SK-N-SH treated with all-trans-retinoic acid at 6 μM for 48 hours (cell line): ENCODE measurements at regions not wholly inside any gene's neighbourhood (a gene's known extent, or its start where the extent isn't known, plus 50 kb on each side); places are given as distances from the start of the nearest gene placed in this dataset.

ENCODE experiments used
- ARNTL ChIP-seq: fragments of 450-650 bp; formaldehyde crosslinking; IDR thresholded peaks from 2 replicates; pipeline ENCODE4 v1.5.0; 2020; ENCODE audit warnings: low read depth, mild to moderate bottlenecking, moderate library complexity, borderline replicate concordance
- ESRRG ChIP-seq: fragments of 250-450 bp; sonication (Bioruptor Pico); IDR thresholded peaks from 2 replicates; pipeline ENCODE4 v1.6.1; 2021; ENCODE audit warnings: mild to moderate bottlenecking
- ISL1 ChIP-seq: fragments of 250-450 bp; sonication (Bioruptor Pico); IDR thresholded peaks from 2 replicates; pipeline ENCODE4 v2.1.2; 2022; ENCODE audit warnings: mild to moderate bottlenecking, moderate library complexity
- RARB ChIP-seq: fragments of 250-450 bp; sonication (Bioruptor Pico); IDR thresholded peaks from 2 replicates; pipeline ENCODE4 v1.8.0; 2021; ENCODE audit warnings: mild to moderate bottlenecking, moderate library complexity
- TCF4 ChIP-seq: fragments of 250-450 bp; sonication (Bioruptor Pico); IDR thresholded peaks from 2 replicates; pipeline ENCODE4 v1.8.0; 2021; ENCODE audit warnings: mild to moderate bottlenecking, moderate library complexity, borderline replicate concordance
- ZFP3 ChIP-seq: fragments of 250-450 bp; sonication (Bioruptor Pico); IDR thresholded peaks from 2 replicates; pipeline ENCODE4 v1.5.0; 2020; ENCODE audit warnings: mild to moderate bottlenecking, moderate library complexity
- ZFP30 ChIP-seq: fragments of 450-650 bp; formaldehyde crosslinking; IDR thresholded peaks from 2 replicates; pipeline ENCODE4 v1.5.0; 2022; ENCODE audit warnings: mild to moderate bottlenecking, moderate library complexity
- ZNF565 ChIP-seq: fragments of 450-650 bp; formaldehyde crosslinking; conservative IDR thresholded peaks from 2 replicates; pipeline ENCODE4 v1.5.0; 2020; ENCODE audit warnings: low read depth, mild to moderate bottlenecking, moderate library complexity
- ZNF70 ChIP-seq: fragments of 450-650 bp; formaldehyde crosslinking; IDR thresholded peaks from 2 replicates; pipeline ENCODE4 v1.5.0; 2020; ENCODE audit warnings: mild to moderate bottlenecking, moderate library complexity
- TF ChIP-seq, protein P1 (sequence below): fragments of 250-450 bp; sonication (Bioruptor Pico); IDR thresholded peaks from 2 replicates; pipeline ENCODE4 v1.8.0; 2020; ENCODE audit warnings: mild to moderate bottlenecking, moderate library complexity, borderline replicate concordance
- TF ChIP-seq, protein P2 (sequence below): fragments of 250-450 bp; sonication (Bioruptor Pico); IDR thresholded peaks from 2 replicates; pipeline ENCODE4 v1.5.1; 2020; ENCODE audit warnings: low read depth, mild to moderate bottlenecking, moderate library complexity

DNA sequence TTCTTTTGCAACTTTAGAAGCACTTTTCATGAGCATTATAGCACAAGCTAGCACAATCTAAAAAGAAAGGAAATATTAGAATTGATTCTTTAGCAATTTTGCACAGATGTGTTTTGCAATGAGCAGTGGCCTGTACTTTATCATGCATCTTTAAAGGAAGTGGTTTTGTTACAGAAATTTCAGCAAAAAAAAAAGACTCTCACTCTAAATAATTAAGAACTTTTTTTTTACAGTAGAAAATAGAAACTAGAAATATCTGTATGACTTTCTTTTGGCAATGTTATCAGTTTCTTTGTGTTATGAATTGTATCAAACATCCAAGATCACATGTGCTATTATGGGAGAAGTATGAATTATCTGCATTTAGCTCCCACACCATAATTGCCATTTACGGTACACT is 195.7 kb upstream of the KLF6 start:
- no peak for TF ChIP-seq ZNF565 (CRISPR knock-in tag)
- TF ChIP-seq ARNTL (CRISPR knock-in tag) = no peak
- TF ChIP-seq ISL1 (CRISPR knock-in tag) = no peak
- TF ChIP-seq ZFP3 = no peak
- no peak for TF ChIP-seq ESRRG (CRISPR knock-in tag)
- TF ChIP-seq RARB (CRISPR knock-in tag) = no peak
- TF ChIP-seq, protein P1, sequence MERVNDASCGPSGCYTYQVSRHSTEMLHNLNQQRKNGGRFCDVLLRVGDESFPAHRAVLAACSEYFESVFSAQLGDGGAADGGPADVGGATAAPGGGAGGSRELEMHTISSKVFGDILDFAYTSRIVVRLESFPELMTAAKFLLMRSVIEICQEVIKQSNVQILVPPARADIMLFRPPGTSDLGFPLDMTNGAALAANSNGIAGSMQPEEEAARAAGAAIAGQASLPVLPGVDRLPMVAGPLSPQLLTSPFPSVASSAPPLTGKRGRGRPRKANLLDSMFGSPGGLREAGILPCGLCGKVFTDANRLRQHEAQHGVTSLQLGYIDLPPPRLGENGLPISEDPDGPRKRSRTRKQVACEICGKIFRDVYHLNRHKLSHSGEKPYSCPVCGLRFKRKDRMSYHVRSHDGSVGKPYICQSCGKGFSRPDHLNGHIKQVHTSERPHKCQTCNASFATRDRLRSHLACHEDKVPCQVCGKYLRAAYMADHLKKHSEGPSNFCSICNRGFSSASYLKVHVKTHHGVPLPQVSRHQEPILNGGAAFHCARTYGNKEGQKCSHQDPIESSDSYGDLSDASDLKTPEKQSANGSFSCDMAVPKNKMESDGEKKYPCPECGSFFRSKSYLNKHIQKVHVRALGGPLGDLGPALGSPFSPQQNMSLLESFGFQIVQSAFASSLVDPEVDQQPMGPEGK = no peak
- TF ChIP-seq, protein P2, sequence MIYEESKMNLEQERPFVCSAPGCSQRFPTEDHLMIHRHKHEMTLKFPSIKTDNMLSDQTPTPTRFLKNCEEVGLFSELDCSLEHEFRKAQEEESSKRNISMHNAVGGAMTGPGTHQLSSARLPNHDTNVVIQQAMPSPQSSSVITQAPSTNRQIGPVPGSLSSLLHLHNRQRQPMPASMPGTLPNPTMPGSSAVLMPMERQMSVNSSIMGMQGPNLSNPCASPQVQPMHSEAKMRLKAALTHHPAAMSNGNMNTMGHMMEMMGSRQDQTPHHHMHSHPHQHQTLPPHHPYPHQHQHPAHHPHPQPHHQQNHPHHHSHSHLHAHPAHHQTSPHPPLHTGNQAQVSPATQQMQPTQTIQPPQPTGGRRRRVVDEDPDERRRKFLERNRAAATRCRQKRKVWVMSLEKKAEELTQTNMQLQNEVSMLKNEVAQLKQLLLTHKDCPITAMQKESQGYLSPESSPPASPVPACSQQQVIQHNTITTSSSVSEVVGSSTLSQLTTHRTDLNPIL (CRISPR knock-in tag) = no peak
- TF ChIP-seq TCF4 (CRISPR knock-in tag) = no peak
- no peak for TF ChIP-seq ZFP30
- TF ChIP-seq ZNF70 = no peak
